ENCODE measurements at regions not wholly inside any gene's neighbourhood (a gene's known extent, or its start where the extent isn't known, plus 50 kb on each side); places are given as distances from the start of the nearest gene placed in this dataset.
A peak's percentile ranks its signal among the peaks of the same experiment; 100 is the strongest.

DNA sequence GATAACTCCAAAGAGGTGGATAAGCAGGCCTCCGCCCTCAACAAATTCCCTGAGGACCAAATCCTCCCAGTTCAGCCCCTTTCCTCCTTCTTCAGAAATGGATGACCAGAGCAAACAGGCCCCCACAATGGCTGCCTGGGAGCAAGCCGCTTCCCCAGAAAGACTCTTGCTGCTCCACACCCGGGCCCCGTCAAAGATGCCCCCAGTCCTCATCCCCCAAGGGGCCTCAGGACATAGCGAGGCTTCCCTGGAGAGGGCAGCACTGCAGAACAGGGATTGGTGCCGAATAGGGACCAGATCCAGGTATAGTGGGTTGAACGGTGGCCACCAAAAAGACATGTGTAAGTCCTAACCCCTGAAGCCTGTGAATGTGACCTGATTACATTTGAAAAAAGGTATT lies 502.3 kb downstream of the SHQ1 start:
- Histone ChIP-seq H3K79me2 (ENCODE audit: control insufficient read depth in 1 of 2, insufficient read depth in 2 of 2, low read length in 2 of 2) (no peaks in the 10 kb centered on the region), H2BK5ac (ENCODE audit: low read depth, low read length) (no peak overlapping the region), H3K23me2 (ENCODE audit: low read depth, low read length) (no peaks in the 10 kb centered on the region), H3K27me3 (replicated peaks in 1 of 4; ENCODE audit: control insufficient read depth in 3 of 4, extremely low read depth in 1 of 4, insufficient read depth in 3 of 4, low read length in 3 of 4) (no peaks in the 10 kb centered on the region), H2AK5ac (ENCODE audit: low read depth, low read length) (no peak overlapping the region), H3K27ac (ENCODE audit: low read depth, low read length) (no peak overlapping the region), H3K4me1 (replicated peaks in 1 of 4; ENCODE audit: control insufficient read depth in 3 of 4, insufficient read depth in 4 of 4, low read length in 3 of 4) (peaks cover 0 to 2% (median 0%) of the 10 kb centered on the region in 4 experiments; a peak in 1 of 7 replicates), H3K36me3 (ENCODE audit: control insufficient read depth in 2 of 4, insufficient read depth in 4 of 4, low read length in 3 of 4) (no peaks in the 10 kb centered on the region), H2BK12ac (ENCODE audit: low read depth, low read length) (no peak overlapping the region), H4K8ac (ENCODE audit: extremely low read depth, insufficient read depth, low read length) (no peak overlapping the region), H3K56ac (replicated peaks; ENCODE audit: insufficient read length, low read depth, low read length) (no peak overlapping the region), H3K9me3 (ENCODE audit: insufficient read depth in 2 of 2, low read depth in 1 of 2, low read length in 1 of 2) (0 out of 4 replicates have a peak, but pooled peaks cover 0 to 3% of the 10 kb centered on the region in 2 experiments), H3K4me2 (ENCODE audit: insufficient read depth in 1 of 2, low read depth in 2 of 2, low read length in 2 of 2) (no peak overlapping the region), H4K5ac (ENCODE audit: insufficient read length, low read depth, low read length) (no peak overlapping the region), H2BK20ac (ENCODE audit: low read length) (no peak overlapping the region), H2BK15ac (ENCODE audit: low read length) (no peak overlapping the region), H3K14ac (ENCODE audit: insufficient read length) (no peak overlapping the region), H2BK120ac (replicated peaks; ENCODE audit: low read depth, low read length) (no peak overlapping the region), H2AFZ (ENCODE audit: low read length) (no peak overlapping the region), H3K18ac (ENCODE audit: extremely low read depth, low read length) (no peak overlapping the region), H4K91ac (replicated peaks; ENCODE audit: insufficient read length, low read length) (no peak overlapping the region), H3K79me1 (ENCODE audit: low read depth, low read length) (no peaks in the 10 kb centered on the region), H4K20me1 (replicated peaks in 1 of 2; ENCODE audit: control insufficient read depth in 1 of 2, insufficient read depth in 2 of 2, low read length in 2 of 2) (no peaks in the 10 kb centered on the region), H3K4ac (replicated peaks; ENCODE audit: insufficient read length, low read depth, low read length) (no peak overlapping the region), H3K4me3 (ENCODE audit: extremely low read depth in 1 of 4, insufficient read depth in 2 of 4, low read depth in 3 of 4, low read length in 4 of 4) (no peak overlapping the region), H3K9ac (replicated peaks in 1 of 4; ENCODE audit: extremely low read depth in 1 of 4, low read depth in 3 of 4, low read length in 3 of 4) (no peak overlapping the region), H3K23ac (ENCODE audit: insufficient read length) (no peak overlapping the region)
- WGBS, 2 experiments (ENCODE audit: extremely low coverage in 1 of 2, insufficient coverage in 1 of 2, insufficient read length in 1 of 2, insufficient replicate concordance in 2 of 2, low coverage in 1 of 2, low lambda C conversion rate in 2 of 2, missing lambda C conversion rate in 1 of 2) = 71% methylated on average over 7 of the region's 7 CpGs; no CpG with 5 or more reads in 1 of the 2 experiments
- DNase-seq (ENCODE audit: low read depth in 1 of 2, low spot score in 2 of 2) (no peak), FAIRE-seq (no peak)
- TF ChIP-seq RAD21 (IDR thresholded peaks at IDR 0.05 in 1 of 2, conservative IDR thresholded peaks at IDR 0.05 in 1 of 2; ENCODE audit: low read depth in 2 of 2, low read length in 2 of 2) = peak; percentile 2 to 35; a peak in 1 of 4 replicates
- no peak for TF ChIP-seq SRF (IDR thresholded peaks at IDR 0.05; ENCODE audit: low read depth, low read length)
- TF ChIP-seq, protein P1, sequence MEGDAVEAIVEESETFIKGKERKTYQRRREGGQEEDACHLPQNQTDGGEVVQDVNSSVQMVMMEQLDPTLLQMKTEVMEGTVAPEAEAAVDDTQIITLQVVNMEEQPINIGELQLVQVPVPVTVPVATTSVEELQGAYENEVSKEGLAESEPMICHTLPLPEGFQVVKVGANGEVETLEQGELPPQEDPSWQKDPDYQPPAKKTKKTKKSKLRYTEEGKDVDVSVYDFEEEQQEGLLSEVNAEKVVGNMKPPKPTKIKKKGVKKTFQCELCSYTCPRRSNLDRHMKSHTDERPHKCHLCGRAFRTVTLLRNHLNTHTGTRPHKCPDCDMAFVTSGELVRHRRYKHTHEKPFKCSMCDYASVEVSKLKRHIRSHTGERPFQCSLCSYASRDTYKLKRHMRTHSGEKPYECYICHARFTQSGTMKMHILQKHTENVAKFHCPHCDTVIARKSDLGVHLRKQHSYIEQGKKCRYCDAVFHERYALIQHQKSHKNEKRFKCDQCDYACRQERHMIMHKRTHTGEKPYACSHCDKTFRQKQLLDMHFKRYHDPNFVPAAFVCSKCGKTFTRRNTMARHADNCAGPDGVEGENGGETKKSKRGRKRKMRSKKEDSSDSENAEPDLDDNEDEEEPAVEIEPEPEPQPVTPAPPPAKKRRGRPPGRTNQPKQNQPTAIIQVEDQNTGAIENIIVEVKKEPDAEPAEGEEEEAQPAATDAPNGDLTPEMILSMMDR (IDR thresholded peaks at IDR 0.05; ENCODE audit: control extremely low read depth in 1 of 3, insufficient read depth in 1 of 3, low read depth in 1 of 3, low read length in 3 of 3) = peak in 1 of 3 experiments; percentile 4; a peak in 1 of 4 replicates
- 0 out of 2 replicates have a peak, but pooled peaks have one; percentile 32 for TF ChIP-seq YY1 (IDR thresholded peaks at IDR 0.05; ENCODE audit: low read depth, low read length)
- no peak for TF ChIP-seq TCF12 (IDR thresholded peaks at IDR 0.05; ENCODE audit: low read depth, low read length)
- ChIA-PET CTCF (ENCODE audit: partially characterized antibody) (no interaction called here), POLR2A (ENCODE audit: partially characterized antibody) (no interaction called here)

All from H1 (cell line).